Hepatocyte (in vitro differentiated cells): ENCODE measurements at regions not wholly inside any gene's neighbourhood (a gene's known extent, or its start where the extent isn't known, plus 50 kb on each side); places are given as distances from the start of the nearest gene placed in this dataset.
"Not testable (repeated sequence)": the region's sequence is repeated elsewhere in the genome, so short reads cannot be mapped to it uniquely, and the experiment has no call there.

Source experiments
- EZH2 ChIP-seq: fragments of 200-600 bp; sonication (generic); IDR thresholded peaks from 2 replicates; pipeline ENCODE4 v1.6.1; 2016; ENCODE audit warnings: antibody characterized with exemption, mild to moderate bottlenecking, borderline replicate concordance
- EZH2phosphoT487 ChIP-seq: fragments of 200-600 bp; sonication (generic); IDR thresholded peaks from one replicate; pipeline ENCODE4 v1.6.1; 2018; ENCODE audit warnings: antibody characterized with exemption, mild to moderate bottlenecking, low read depth, moderate library complexity; ENCODE audit not compliant: unreplicated experiment, severe bottlenecking
- TF ChIP-seq, protein P1 (sequence below): fragments of 200-600 bp; sonication (generic); IDR thresholded peaks from 2 replicates; pipeline ENCODE4 v1.5.1; 2016; ENCODE audit warnings: antibody characterized with exemption, mild to moderate bottlenecking; ENCODE audit not compliant: poor library complexity

GRCh38 chr1:164166454-164166853, 392.5 kb upstream of the PBX1 start:
- TF ChIP-seq, protein P1, sequence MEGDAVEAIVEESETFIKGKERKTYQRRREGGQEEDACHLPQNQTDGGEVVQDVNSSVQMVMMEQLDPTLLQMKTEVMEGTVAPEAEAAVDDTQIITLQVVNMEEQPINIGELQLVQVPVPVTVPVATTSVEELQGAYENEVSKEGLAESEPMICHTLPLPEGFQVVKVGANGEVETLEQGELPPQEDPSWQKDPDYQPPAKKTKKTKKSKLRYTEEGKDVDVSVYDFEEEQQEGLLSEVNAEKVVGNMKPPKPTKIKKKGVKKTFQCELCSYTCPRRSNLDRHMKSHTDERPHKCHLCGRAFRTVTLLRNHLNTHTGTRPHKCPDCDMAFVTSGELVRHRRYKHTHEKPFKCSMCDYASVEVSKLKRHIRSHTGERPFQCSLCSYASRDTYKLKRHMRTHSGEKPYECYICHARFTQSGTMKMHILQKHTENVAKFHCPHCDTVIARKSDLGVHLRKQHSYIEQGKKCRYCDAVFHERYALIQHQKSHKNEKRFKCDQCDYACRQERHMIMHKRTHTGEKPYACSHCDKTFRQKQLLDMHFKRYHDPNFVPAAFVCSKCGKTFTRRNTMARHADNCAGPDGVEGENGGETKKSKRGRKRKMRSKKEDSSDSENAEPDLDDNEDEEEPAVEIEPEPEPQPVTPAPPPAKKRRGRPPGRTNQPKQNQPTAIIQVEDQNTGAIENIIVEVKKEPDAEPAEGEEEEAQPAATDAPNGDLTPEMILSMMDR = peak; percentile 30
- TF ChIP-seq EZH2, EZH2phosphoT487: not testable (repeated sequence)
